Activated CD4-positive, alpha-beta T cell treated with anti-CD3 and anti-CD28 coated beads for 4 hours (primary cell): ENCODE measurements at regions not wholly inside any gene's neighbourhood (a gene's known extent, or its start where the extent isn't known, plus 50 kb on each side); places are given as distances from the start of the nearest gene placed in this dataset.

Experiments
- DNase-seq, 2 donors: peaks; one replicate each; pipeline ENCODE4 v3.0.0-alpha.2; 2020

DNA sequence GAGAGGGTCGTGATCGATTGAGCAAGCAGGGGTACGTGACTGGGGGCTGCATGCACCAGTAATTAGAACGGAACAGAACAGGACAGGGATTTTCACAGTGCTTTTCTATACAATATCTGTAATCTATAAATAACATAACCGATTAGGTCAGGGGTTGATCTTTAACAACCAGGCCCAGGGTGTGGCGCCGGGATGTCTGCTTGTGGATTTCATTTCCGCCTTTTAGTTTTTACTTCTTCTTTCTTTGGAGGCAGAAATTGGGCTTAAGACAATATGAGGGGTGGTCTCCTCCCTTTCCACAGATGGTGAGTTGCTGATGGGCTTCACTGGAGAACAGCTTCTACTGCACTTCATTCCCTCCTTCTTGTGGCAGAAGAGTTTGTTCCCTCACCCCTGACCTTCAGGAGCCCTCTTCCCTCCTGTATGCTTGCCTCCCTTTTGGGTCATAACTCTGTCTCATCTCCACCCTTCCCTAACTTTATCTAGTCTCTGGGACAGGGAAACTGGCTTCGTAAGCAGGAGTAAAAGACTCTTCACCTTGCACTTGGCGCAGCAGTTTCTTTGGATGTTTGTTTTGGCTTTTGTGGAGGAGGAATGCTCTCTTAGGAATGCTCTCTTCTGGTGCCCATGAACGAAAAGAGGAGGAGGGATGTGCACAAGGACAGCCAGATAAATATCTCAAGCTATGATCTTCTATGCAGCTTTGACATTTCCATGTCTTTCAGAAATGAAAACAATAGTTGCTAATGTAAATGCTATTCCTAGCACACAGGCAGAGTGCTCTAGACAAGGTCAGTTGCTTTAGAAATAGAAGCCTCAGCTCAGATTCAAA is 139.8 kb upstream of the RPS23 start:
- DNase-seq = no peak

DNA sequence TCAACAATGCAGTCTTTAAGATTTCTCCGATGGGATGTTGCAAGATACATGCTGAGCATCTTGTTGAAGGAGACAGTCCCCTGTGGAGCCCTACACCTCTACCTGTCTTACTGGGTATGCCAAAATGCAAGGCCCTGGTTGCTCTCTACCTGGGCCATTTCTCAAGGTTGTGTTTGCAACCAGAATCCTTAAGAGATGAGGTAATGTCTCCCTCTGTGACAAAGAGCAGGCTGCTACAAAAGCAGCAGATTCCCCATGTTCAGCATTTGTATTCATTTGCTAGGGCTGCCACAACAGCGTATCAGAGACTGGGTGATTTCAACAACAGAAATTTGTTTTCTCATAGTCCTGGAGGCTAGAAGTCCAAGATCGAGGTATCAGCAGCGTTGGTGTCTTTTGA is 138.4 kb upstream of the RPS23 start:
- DNase-seq = no peak

- no peak for DNase-seq
Observed at GRCh38 chr5:82414041-82414388, 135.9 kb upstream of the RPS23 start.

DNA sequence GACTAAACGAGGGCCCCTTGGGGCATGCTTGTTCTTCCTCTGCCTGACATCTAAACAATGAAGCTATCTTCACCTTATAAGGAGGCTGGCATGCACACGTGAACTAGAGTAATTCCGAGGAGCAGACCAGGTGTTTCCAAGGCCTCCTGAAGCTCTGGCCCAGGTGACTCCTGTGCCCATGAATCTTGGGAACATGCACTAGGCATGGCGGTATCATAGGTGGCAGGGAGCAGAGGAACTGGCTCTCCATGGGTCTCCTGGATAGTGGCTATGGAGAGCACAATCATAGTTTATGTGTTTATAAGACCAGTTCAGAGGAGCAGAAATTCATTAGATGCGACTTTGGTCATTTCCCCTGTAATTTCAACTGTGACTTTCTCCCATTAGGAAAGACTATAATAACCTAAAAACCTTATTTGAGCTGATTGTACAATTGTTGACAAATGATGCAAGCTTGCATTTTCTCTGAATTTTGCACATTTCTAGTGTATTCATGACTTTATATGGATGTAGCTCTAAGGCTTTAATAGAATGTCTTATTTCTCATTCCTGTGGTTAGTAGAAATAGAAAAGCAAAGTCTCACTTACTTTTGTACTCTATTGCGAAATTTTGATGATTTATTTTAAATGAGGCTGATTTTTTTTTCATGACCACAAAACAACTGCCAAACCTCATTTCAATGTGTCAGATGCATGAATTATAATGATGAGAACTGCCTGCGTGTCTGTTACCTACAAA is 135.3 kb upstream of the RPS23 start:
- no peak for DNase-seq

DNA sequence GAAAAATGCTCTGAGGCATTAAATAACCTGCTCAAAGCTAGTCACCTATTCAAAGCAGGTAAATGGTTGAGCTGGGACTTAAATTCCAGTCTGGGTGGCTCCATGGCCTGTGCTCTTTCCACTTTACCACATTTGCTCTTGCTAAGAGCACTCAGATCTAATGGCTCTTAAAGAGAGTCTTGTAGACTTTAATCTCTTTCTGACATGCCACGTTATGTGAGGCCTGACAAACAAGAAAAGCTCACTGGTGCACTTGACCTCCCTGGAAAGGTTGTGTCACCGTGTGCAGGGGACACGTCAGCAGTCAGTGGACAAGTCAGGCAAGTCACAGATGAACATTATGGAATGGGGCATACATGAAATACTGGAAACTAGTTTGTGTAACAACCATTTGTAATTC is 129.9 kb upstream of the RPS23 start:
- no peak for DNase-seq

DNA sequence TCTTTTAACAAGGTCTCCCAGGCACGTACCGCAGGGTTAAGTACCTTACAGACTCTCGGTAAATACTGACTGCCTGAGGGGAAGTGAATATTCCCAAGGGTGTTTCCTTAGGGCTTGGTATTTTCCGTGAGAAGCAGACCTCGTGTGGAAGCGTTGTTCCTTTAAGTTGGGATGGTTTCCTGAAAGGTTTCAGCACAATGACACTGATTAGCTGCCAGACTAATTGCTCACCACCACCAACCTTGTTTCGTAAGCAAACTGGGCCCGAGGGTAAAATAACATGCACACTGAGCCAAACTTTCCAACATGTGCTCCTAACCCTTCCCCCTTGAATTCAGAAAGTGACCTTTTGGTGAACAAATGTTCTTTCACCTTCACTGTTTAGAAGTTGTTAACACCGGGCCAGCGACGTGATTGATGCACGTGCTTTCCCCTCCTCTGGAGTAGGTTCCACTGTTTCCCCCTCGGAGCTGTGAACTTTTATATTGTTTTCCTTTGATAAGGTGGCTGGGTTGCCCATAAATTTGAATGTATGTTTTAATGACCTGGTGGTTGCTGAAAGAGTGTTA is 128.1 kb upstream of the RPS23 start:
- no peak for DNase-seq

- DNase-seq = no peak
Observed at GRCh38 chr5:82405618-82406204, 127.6 kb upstream of the RPS23 start.

DNA sequence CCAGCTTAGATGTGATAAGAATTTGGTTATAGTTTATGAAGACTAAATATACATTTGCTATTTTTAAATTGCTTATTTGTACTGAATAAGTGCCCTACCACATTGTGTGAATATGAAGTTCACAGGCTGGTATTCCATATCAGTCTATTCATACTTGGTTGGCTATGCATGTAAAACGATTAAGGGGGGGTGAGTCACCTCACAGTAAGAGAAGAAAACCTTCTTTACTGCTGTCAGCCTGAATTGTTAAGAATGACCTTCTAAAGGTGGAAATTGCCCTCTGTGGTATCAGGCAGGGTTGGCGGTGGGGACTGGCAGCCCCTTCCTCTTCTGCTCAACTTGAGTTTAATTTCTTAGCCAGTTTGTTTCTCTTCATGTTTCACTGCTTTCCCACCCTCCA is 127.0 kb upstream of the RPS23 start:
- DNase-seq = no peak

DNA sequence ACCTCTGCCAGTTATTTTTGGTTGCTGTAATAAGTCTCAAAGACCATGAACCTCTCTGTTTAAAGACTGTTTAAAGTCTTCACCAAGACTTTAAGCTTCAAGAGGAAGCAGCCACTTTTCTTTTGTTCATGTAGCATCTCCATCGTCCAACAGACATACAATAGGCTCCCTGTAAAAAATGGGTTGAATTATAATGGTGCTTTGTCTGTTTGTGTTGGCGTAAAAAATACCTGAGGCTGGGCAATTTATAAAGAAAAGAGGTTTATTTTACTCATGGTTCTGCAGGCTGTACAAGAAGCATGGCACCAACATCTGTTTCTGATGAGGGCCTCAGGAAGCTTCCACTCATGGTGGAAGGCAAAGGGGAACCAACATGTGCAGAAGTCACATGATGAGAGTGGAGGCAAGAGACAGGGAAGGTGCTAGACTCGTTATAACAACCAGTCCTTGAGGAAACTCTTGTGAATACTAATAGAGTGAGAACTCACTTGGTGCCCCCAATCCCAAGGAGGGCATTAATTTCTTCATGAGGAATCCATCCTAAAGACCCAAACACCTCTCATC is 126.3 kb upstream of the RPS23 start:
- no peak for DNase-seq

DNA sequence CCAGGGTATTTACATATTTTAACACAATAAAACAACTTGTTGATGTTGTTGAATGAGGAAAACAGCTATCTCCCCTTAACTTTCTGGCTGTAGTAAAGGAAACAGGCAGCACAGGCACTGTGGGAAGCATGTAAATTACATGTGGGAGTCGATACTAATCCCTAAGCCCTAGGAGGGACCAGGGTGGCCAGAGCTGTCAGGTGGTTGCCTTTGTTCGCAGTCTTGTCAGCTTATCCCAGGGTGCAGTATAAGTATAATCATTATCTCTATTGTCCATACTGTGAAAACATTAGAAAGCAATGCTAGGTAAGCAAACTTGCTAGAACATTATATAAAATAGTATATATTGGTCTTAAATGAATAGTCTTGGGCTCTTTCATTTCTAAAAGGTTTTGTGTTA is 125.6 kb upstream of the RPS23 start:
- DNase-seq = no peak

GRCh38 chr5:82403026-82403425 is 124.9 kb upstream of the RPS23 start:
- DNase-seq = no peak

GRCh38 chr5:82399111-82399510 is 121.0 kb upstream of the RPS23 start:
- no peak for DNase-seq

GRCh38 chr5:82397741-82398320 is 119.7 kb upstream of the RPS23 start:
- DNase-seq = no peak

DNA sequence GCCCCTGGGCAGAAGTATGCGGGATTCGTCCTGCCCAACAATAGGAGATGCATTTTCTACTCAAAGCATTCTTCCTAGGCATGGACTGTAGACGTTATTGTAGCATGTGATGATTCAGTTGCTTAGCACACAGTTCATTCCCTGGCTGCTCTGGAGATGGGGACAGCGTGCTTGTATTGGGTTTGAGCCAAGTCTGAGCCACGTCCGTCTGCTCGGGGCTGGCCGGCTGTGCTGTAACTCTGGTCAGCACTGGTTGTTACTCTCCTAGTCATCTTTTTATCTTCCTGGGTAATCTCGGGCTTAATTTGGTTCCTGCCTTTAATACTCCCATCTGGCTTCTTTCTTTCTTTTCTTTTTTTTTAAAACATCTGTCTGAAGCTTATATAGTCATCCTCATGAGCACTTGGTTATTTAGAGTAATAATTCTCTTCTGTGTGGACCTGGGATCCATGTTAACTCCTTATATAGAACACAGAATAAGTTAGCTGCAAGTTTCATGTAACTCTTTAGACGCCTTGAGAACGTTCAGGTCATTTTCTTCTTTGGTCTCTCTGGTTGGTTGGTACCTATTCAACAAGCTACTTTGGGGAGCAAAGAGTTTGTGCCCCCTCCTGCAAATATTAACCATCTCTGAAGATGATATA is 118.8 kb upstream of the RPS23 start:
- no peak for DNase-seq

DNA sequence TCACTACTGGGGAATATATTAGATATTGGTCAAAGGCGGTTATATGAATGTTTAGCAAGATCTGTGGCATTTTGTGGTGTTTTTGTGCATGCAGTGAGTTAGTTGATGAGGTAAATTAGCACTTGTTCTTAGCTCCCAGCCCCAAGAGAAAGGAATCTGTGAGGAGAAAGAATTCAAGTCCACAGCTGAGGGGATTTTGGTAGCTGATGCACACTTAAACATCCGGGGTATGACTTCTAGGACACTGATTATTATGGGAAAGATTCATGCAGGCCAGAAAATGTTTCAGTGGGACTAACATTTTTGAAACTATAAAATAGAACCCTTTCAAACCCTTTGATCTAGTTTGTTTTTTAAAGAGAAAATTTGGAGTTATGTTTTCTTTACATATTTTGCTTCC is 118.2 kb upstream of the RPS23 start:
- DNase-seq = no peak

- no peak for DNase-seq
Observed at GRCh38 chr5:82393951-82394350, 115.8 kb upstream of the RPS23 start.

DNA sequence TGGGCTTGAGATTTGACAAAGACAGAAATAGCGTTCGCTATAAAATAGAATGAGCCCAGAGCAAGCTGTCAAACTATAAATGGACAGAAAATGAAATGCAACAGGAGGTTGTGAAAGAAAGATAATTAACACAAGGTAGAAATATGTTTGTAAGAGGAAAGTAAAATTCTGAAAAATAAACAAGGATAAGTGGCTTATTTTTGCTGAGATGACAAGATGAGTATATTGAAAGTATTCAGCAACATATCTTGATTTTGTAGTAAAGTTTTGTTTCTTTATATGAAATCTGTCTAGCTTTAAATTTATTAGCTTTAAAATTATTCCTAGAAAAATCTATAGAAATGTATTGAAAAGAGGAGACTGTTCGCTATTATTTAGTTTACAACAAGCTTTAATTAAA is 111.9 kb upstream of the RPS23 start:
- DNase-seq = no peak

DNA sequence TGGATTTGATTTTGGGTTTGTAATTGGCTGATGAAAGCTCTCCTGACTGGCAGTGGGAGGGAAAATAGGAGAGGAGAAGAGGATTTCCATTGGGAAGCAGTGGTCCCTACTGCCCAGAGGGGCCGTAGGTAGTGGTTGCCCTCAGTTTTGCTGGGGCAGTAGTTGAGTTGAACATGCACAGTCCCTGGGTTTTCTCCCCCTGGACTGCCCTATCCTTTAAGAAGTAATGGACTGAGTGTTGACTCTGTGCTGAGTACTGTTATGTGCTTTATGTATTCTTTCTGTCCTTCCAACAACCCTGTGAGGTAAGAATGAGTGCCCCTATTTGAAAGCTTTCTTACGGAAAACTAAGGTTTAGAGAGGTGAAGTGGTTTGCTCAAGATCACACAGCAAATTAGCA is 111.2 kb upstream of the RPS23 start:
- no peak for DNase-seq

DNA sequence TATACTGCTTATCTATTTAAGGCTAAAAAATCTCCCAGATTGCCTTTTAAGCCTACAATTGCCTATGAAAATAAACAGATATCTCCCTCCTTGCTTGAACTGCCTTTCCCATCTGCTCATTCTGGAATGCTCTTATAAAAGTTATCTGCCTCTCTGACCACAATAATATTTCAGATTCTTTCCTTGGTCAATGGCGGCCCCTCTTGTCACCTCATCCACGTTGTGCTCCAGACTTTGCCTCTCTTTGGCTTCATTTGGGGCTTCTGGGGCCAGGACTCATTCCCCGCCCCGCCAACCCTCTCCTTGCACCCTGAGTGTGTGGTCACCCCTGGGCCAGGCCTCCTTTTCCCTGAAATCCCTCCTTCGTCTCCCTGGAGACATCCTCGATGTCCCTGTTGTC is 110.0 kb upstream of the RPS23 start:
- no peak for DNase-seq

DNA sequence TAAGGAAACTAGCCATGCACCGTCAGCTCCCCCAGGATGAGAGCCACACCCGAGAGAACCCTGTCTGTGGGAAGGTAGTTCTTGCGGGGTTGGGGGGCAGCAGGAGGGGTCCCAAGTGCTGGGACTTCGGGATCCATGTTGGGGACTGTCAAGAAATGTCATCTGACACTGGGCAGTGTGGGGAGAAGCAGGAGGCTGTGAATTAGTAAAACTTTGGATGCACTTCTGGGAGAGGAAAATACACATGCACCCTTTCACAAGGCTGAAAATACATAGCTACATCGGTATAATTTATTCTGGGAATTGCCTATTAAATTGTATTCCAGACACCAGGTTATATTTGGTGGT is 109.6 kb upstream of the RPS23 start:
- DNase-seq = no peak

DNA sequence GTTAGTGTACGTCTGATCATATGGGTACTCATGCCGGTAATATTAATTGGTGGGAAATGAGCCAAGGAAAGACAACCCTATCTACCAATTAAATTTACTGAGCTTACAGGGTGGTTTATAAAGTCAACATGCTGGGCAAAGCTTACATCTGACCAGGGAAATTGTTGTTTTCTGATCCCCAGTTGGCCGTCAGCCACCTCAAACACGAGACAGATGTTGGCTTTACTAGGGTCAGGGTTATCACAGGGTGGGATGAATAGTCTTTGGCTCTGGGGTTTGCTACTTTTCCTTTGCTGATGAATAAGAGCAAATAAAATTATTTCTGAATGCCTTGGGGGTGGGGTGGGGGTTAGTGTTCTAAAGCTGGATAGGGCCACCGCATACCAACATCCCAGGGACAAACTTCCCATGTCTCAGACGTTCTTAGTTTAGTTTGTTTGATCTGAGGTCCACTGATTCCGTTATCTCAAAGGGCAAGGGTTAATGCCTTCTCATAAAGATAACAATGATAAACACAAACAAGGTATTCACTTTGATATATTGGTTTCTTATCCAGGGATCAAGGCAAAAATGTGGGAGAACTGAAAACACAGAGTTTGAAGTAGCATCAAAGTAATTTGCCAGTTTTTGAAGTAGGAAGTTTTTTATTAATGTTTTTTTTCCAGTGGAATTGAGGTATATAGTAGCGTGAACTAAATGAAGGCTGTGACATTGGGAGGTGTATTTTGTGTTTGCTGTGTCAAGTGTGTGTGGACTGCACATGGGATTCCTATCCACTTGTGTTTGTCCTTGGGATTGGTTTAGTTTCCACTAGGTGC is 109.1 kb upstream of the RPS23 start:
- DNase-seq = no peak

- no peak for DNase-seq
Observed at GRCh38 chr5:82386576-82386975, 108.4 kb upstream of the RPS23 start.
